NCI-H1092 treated with DMSO at 0.1 percent for 48 hours (cell line): ENCODE measurements at regions not wholly inside any gene's neighbourhood (a gene's known extent, or its start where the extent isn't known, plus 50 kb on each side); places are given as distances from the start of the nearest gene placed in this dataset.
A peak's percentile ranks its signal among the peaks of the same experiment; 100 is the strongest.
"Not testable (repeated sequence)": the region's sequence is repeated elsewhere in the genome, so short reads cannot be mapped to it uniquely, and the experiment has no call there.

ENCODE experiments used
- DNase-seq: peaks from one replicate; lab custom pipeline; 2025; lab: John Stamatoyannopoulos, UW

DNA sequence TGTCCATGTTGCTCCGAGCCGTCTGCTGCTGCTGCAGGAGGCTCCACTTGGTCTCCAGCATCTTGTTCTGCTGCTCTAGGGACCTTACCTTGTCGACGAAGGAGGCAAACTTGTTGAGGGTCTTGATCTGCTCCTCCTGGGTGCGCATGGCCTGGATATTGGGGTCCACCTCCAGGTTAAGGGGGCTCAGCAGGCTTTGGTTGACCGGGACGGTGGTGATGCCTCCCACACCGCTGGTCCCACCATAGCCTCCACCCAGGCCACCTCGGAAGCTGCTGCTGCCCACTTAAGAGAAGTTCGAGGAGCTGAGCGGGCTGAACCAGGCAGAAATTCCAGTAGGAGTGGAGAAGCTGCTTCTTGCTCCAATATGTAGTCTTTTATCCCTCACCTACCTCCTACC, 180.7 kb upstream of the SYNPR start:
- DNase-seq: no peak

DNA sequence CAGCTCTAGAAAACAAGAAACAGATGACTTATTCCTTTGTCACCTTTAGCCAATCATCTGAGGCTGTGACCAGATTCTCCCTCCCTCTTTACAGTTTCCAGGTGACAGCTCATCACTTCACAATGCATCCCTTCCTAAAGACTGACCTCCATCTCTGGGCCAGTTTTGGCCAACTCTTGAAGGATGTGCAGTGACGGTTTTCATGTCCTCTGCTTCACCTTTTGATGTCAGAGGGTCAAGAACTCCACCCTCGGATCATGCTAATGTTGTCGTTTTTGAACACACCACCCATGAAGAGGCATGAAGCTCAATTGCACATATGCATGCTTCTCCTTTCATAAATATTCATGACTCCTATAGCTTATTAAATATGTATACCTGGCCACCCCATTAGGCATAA, 161.2 kb upstream of the SYNPR start:
- no peak for DNase-seq

DNA sequence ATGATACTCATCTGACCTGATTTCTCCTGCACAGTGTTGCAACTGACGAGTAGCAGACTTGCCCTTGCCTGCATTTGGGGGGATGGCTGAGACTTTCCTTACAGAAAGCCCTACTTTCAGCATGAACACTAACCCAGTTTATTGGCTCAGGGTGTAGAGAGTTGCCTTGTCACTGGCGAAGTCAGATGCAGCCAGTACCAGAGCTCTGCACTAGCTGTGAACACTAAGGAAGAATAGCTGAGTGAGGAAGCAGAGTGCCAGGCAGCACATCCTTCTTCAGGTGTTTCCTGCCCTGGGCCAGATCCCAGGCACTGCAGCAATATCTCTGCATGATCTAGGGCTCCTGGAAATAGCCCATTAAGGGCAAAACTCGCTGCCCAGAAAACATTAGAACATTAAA, 154.0 kb upstream of the SYNPR start:
- DNase-seq: no peak

- DNase-seq: no peak
Observed at GRCh38 chr3:63126530-63126929, 151.6 kb upstream of the SYNPR start.

- no peak for DNase-seq
Observed at GRCh38 chr3:63128380-63128779, 149.7 kb upstream of the SYNPR start.

DNA sequence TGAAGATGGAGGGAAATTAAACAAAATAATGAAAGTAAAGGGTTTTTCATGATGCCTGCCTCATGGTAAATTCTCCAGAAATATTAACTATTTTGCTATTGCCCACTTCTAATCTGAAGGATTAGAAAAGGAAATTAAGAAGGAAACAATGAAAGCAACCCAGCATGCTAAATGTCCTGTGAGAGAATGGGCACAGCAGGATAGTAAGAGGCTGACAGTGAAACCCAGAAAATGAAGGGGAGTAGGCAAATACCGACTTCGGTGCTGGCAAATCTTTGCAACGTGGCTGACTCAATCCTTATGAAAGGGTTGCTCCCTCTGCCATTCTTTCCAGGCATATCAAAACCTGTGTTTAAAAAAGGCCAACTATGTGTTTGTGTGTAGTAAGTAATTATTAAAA, 147.5 kb upstream of the SYNPR start:
- no peak for DNase-seq

GRCh38 chr3:63132461-63133250, 145.5 kb upstream of the SYNPR start:
- no peak for DNase-seq

DNA sequence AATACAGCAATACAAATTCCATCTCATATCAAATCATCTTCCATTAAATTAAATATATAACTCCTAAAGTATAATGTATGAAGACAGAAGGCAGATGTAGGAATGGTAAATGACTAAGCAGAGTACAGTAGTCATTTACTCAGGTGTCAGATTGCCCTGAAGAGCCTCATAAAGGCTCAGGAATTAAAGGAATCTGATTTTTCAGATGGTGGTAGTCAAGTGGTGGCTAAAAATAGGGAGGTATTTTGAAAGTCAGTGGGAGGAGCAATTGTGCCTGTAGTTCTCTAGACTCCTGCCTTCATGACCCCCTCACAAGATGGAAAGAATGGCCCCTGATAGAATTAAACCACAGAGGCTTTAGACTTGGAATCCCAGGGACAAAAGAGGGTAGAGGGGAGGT, 142.7 kb upstream of the SYNPR start:
- DNase-seq: no peak

DNA sequence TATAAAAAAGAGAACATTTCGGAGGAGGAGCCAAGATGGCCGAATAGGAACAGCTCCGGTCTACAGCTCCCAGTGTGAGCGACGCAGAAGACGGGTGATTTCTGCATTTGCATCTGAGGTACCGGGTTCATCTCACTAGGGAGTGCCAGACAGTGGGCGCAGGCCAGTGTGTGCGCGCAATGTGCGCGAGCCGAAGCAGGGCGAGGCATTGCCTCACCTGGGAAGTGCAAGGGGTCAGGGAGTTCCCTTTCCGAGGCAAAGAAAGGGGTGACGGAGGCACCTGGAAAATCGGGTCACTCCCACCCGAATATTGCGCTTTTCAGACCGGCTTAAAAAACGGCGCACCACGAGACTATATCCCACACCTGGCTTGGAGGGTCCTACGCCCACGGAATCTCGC, 141.9 kb upstream of the SYNPR start:
- not testable (repeated sequence) for DNase-seq

- DNase-seq: no peak
Observed at GRCh38 chr3:63142681-63143080, 135.4 kb upstream of the SYNPR start.

DNA sequence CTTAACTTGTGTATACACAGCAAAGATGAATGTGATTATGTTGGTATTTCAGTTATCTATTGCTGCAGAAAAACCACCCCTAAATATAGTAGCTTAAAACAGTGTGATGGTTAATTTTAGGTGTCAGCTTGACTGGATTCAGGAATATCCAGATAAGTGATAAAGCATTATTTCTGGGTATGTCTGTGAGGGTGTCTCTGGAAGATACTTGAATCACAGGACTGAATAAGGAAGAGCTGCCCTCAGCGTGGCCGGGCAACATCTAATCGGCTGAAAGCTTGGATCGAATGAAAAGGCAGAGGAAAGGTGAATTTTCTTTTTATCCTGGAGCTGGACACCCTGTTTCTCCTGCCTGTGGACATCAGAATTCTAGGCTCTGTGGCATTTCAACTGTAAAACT, 132.0 kb upstream of the SYNPR start:
- no peak for DNase-seq

GRCh38 chr3:63150880-63151279, 127.2 kb upstream of the SYNPR start:
- DNase-seq: no peak

GRCh38 chr3:63151897-63152296, 126.2 kb upstream of the SYNPR start:
- DNase-seq: peak; percentile 83

DNA sequence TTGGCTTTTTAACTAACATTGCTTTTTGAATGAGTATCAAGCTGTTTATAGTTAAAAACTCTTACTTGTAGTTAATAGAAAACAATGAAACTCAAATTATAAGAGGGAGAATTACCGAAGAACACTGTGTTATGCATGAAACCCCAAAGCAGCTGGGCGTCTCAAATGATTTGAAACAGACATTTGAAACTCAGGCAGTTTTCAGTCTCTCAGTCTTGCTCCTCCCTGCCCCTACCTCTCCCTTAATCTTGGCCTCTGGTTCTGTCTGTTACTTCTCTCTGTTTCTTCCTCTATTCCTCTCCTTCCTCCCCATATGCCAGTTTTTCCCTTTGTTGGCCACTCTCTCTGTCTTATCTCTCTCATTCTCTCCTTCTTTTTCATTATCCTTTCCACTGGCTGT, 118.3 kb upstream of the SYNPR start:
- DNase-seq: no peak

- no peak for DNase-seq
Observed at GRCh38 chr3:63167113-63167512, 111.0 kb upstream of the SYNPR start.

DNA sequence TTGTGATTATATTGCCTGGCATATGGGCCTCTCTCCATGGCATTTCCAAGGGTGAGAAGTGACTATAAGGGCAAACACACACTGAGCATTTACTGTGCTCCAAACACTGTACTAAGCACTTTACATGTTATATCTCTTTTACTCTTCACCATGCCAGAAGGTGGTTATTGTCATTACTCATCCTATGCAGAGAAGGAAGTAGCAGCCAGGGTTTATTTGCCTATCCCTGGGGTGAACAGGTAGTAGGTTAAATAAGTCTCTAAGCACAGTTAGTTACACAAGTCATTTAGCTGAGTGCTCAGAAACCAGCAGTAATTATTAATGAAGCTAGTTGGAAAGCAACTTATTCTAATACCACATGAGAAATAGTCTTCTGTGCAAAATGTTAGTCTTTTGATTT, 109.9 kb upstream of the SYNPR start:
- no peak for DNase-seq

GRCh38 chr3:63179862-63180522, 98.1 kb upstream of the SYNPR start:
- no peak for DNase-seq

DNA sequence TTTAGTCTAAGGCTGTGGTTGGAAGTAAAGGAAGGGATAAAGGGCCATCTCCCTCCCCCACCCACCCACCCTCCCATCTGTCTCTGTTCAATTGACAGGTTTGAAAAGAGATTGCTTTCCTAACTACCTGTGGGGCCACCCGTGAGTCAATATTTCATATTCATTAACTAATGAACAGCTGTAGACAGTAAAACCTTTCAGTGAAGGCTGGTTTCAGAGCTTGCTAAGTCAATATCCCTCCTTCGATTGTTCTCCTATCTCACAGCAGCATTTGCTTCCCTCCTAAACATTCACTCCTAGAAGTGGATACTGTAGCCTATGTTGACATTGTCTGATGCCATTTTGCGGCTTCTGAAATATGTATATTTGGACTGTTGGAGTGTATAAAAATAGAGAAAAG, 85.9 kb upstream of the SYNPR start:
- peak; percentile 62 for DNase-seq

DNA sequence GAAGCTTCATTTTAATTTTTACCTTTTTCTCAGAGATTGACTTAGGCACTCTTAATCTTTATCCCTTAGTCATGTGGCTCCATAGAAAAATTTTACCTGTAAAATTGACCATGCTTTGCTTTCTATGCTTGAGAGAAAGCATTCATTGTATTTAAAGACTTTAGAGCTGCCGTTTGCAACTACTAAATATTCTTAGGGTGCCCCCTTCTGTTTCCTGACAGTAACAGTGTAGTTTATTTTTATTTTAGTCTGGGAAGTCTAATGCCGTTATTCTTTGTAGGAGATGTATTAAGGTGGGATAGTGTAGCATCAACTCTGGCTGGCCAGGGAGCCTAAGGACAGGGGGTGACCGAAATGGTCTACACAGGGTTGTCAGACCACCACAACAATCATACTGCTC, 84.5 kb upstream of the SYNPR start:
- DNase-seq: peak; percentile 63

DNA sequence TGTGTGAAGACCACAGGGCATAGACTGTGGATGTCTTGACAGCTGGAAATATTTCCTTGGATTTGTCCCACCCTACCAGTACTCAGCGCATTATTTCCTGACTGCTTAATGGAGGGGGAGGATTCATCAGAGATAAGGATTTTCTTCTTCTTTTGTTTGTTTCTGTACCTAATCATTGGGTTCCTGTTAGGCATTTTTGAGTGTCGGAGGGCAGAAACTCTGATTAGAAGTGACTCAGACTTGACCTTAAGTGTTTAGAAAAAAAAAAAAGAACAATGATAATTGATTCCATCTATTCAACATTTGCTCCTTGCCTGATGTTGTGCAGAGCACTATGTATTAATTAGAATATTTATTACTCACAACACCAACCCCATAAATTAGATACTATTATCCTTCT, 78.5 kb upstream of the SYNPR start:
- DNase-seq: no peak

DNA sequence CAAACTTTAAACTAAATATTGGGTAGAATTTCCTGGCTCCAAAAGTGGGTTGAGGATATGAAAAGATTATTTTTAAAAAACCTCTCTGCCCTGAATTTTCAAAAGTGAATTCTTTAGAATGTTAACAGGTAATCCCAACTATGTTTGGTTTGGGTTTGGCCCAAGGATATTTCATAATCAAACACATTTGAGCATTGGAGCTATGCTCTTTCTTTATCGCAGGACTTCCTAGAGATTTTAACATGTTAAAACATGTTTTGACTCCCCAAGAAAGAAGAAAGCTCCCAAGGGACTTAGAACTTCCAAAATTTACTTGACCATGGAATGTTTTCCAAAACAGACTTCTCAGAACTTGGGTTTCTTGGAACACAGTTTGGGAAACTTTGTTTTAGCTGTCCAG, 75.6 kb upstream of the SYNPR start:
- DNase-seq: no peak

DNA sequence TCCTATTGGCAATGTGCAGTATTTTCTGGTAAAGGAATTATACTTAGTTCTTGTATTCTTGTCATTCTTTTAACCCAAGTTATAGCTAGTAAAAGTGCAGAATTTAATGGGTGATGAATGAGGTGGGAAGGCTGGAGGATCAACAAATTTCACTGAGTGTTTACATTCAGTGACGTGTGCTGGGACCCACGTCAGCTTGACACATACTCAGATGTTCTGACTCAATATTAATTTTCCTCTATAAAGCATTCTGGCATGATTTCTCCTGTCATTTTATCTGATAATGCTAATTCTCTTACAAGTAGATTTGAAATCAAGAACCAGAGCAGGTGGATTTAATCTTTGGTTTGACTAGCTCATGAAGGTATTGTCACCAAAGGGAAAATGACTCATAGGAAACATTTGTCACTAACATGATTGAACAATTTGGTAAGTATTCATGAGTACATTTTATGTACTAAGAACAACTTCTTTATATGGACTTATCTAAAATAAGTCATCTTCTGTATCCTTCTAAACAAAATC, 71.0 kb upstream of the SYNPR start:
- no peak for DNase-seq

- DNase-seq: no peak
Observed at GRCh38 chr3:63228087-63228486, 50.0 kb upstream of the SYNPR start.
